ENCODE measurements at regions not wholly inside any gene's neighbourhood (a gene's known extent, or its start where the extent isn't known, plus 50 kb on each side); places are given as distances from the start of the nearest gene placed in this dataset.

- CTCF ChIA-PET, result no interaction called here
- Histone ChIP-seq H3K4me3 (ENCODE audit: low read depth, low read length) (no peak overlapping the region), H3K27ac (ENCODE audit: extremely low read depth, low read depth, low read length) (no peak overlapping the region), H3K36me3 (ENCODE audit: control insufficient read depth in 2 of 2, insufficient read depth in 1 of 2, low read length in 2 of 2) (no peaks in the 10 kb centered on the region), H3K9me3 (ENCODE audit: control insufficient read depth, insufficient read depth, low read depth, low read length) (no peaks in the 10 kb centered on the region), H3K4me1 (ENCODE audit: control insufficient read depth, insufficient read depth, low read length) (no peaks in the 10 kb centered on the region)
- no peak for TF ChIP-seq ZNF146 (tag by site-specific recombination; IDR thresholded peaks at IDR 0.05)
- TF ChIP-seq ZNF776 (tag by site-specific recombination; IDR thresholded peaks at IDR 0.05; ENCODE audit: borderline replicate concordance), result no peak
- no peak for TF ChIP-seq ZNF433 (tag by site-specific recombination; IDR thresholded peaks at IDR 0.05; ENCODE audit: low read depth)
- no peak for TF ChIP-seq ZNF548 (tag by site-specific recombination; IDR thresholded peaks at IDR 0.05)
- TF ChIP-seq, protein P1, sequence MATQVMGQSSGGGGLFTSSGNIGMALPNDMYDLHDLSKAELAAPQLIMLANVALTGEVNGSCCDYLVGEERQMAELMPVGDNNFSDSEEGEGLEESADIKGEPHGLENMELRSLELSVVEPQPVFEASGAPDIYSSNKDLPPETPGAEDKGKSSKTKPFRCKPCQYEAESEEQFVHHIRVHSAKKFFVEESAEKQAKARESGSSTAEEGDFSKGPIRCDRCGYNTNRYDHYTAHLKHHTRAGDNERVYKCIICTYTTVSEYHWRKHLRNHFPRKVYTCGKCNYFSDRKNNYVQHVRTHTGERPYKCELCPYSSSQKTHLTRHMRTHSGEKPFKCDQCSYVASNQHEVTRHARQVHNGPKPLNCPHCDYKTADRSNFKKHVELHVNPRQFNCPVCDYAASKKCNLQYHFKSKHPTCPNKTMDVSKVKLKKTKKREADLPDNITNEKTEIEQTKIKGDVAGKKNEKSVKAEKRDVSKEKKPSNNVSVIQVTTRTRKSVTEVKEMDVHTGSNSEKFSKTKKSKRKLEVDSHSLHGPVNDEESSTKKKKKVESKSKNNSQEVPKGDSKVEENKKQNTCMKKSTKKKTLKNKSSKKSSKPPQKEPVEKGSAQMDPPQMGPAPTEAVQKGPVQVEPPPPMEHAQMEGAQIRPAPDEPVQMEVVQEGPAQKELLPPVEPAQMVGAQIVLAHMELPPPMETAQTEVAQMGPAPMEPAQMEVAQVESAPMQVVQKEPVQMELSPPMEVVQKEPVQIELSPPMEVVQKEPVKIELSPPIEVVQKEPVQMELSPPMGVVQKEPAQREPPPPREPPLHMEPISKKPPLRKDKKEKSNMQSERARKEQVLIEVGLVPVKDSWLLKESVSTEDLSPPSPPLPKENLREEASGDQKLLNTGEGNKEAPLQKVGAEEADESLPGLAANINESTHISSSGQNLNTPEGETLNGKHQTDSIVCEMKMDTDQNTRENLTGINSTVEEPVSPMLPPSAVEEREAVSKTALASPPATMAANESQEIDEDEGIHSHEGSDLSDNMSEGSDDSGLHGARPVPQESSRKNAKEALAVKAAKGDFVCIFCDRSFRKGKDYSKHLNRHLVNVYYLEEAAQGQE (tag by site-specific recombination; IDR thresholded peaks at IDR 0.05), result no peak
- POLR2A ChIA-PET, result no interaction called here
These were observed 769.1 kb downstream of the NTRK3 start for GRCh38 chr15:87487484-87487883.

DNA sequence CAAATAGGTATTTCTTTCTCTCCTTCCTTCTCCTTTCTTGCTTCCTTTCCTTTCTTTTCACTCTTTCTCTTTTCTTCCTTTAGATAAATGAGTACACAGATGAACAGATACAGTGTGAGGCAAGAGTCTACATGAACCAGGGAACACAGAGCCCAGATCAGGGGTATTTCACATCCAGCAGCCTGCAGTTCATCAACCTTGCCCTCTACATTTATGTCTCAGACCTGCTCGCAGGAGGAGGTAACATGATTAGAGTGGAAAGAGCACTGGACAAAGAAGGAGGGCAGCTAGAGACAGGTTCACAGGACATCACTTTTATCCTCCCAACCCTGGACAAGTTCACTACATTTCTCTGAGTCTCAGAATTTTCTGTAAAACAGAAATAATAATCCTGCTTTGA lies 773.1 kb downstream of the NTRK3 start:
- POLR2A ChIA-PET, result no interaction called here
- CTCF ChIA-PET, result no interaction called here
- TF ChIP-seq HOXA7 (CRISPR knock-in tag; IDR thresholded peaks at IDR 0.05; ENCODE audit: borderline replicate concordance), result no peak
- TF ChIP-seq ZNF146 (tag by site-specific recombination; IDR thresholded peaks at IDR 0.05), result no peak
- TF ChIP-seq ZNF354C (tag by site-specific recombination; IDR thresholded peaks at IDR 0.05; ENCODE audit: borderline replicate concordance, low read depth), result no peak
- no peak for TF ChIP-seq ZNF214 (tag by site-specific recombination; IDR thresholded peaks at IDR 0.05; ENCODE audit: borderline replicate concordance)
- no peak for TF ChIP-seq ZNF837 (tag by site-specific recombination; IDR thresholded peaks at IDR 0.05)
- no peak for TF ChIP-seq REPIN1 (tag by site-specific recombination; IDR thresholded peaks at IDR 0.05; ENCODE audit: low read depth)
- no peak for TF ChIP-seq BCL6B (tag by site-specific recombination; IDR thresholded peaks at IDR 0.05)
- no peak for TF ChIP-seq ZNF529 (tag by site-specific recombination; IDR thresholded peaks at IDR 0.05; ENCODE audit: insufficient replicate concordance)
- no peak for TF ChIP-seq ZNF37A (tag by site-specific recombination; IDR thresholded peaks at IDR 0.05)
- no peak for TF ChIP-seq ZBTB26 (tag by site-specific recombination; optimal IDR thresholded peaks at IDR 0.05)
- TF ChIP-seq ZNF654 (tag by site-specific recombination; IDR thresholded peaks at IDR 0.05; ENCODE audit: low read depth), result no peak
- TF ChIP-seq ZNF629 (tag by site-specific recombination; IDR thresholded peaks at IDR 0.05), result no peak
- TF ChIP-seq ZNF768 (tag by site-specific recombination; IDR thresholded peaks at IDR 0.05), result no peak
- TF ChIP-seq ZNF169 (tag by site-specific recombination; IDR thresholded peaks at IDR 0.05), result no peak
- no peak for TF ChIP-seq ZNF791 (tag by site-specific recombination; IDR thresholded peaks at IDR 0.05)
- no peak for TF ChIP-seq TSHZ1 (tag by site-specific recombination; IDR thresholded peaks at IDR 0.05; ENCODE audit: borderline replicate concordance)
- no peaks in the 10 kb centered on the region for H3K36me3 ChIP-seq (ENCODE audit: control insufficient read depth in 2 of 2, insufficient read depth in 1 of 2, low read length in 2 of 2)
- H3K4me3 ChIP-seq (ENCODE audit: low read depth, low read length), result no peak overlapping the region
- H3K27ac ChIP-seq (ENCODE audit: extremely low read depth, low read depth, low read length), result no peak overlapping the region
- H3K9me3 ChIP-seq (ENCODE audit: control insufficient read depth, insufficient read depth, low read depth, low read length), result no peaks in the 10 kb centered on the region
- peaks cover 2% of the 10 kb centered on the region; the same call in 1 of the 2 replicates for H3K4me1 ChIP-seq (ENCODE audit: control insufficient read depth, insufficient read depth, low read length)
